H1 (cell line): ENCODE measurements at regions not wholly inside any gene's neighbourhood (a gene's known extent, or its start where the extent isn't known, plus 50 kb on each side); places are given as distances from the start of the nearest gene placed in this dataset.

Source experiments
- RAD21 ChIP-seq, 2 experiments: IDR thresholded peaks in 1 of 2; conservative IDR thresholded peaks in 1 of 2; 2 replicates each; pipeline ENCODE4 v1.6.1; 2011; ENCODE audit warnings: low read depth in 2 of 2, low read length in 2 of 2, improper control_type of control experiment in 1 of 2, inconsistent platforms in 1 of 2, mild to moderate bottlenecking in 1 of 2, moderate library complexity in 1 of 2
- SIX5 ChIP-seq: IDR thresholded peaks from 2 replicates; pipeline ENCODE4 v1.6.1; 2011; ENCODE audit warnings: mild to moderate bottlenecking, low read depth, low read length

DNA sequence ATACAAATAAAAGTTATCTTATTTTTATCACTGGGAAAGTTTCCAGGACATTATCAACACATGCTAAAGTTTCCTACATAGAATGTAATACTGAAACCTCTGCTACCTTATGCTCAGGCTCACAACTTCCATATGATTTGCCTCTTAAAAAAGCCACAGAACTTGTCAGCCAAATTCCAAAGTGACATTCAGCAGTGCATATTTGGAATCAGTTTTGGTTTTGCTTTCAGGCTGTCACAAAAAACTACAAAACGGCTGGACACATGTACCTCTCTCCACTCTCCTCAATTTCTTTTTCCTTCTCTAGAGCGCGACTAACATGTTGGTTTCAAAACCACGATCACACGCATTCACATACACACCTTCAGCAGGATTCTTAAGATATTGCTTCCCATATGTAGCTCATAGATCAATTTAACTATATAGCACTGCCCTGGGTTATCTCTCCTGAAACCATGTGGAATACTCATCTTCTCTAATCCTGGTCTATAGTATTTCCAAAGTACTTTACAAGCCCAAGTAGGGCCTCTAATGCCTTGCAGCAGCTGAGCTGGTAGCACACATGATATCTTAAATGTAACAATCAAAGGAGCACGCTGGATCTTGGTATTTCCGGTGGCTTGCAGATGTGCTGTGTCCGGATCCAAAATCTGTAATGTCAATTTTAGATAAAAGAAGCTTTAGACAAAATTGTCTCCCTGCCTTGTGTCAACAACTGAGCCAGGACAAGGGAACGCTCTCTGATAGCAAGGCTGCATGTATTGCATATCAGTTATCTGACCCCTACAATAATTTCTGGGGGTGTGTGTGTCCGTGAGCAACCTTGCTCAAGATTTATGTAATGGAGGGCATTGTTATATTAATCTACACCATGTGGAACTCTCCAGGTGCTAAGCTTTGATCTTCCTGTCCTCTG, 203.2 kb downstream of the DMRT2 start (continued):
- TF ChIP-seq RAD21 (IDR thresholded peaks at IDR 0.05 in 1 of 2, conservative IDR thresholded peaks at IDR 0.05 in 1 of 2; ENCODE audit: low read depth in 2 of 2, low read length in 2 of 2) (no peak), SIX5 (no peak)
